ENCODE measurements at regions not wholly inside any gene's neighbourhood (a gene's known extent, or its start where the extent isn't known, plus 50 kb on each side); places are given as distances from the start of the nearest gene placed in this dataset.

GRCh38 chr4:59936566-59936965 is 1263.6 kb upstream of the ADGRL3 start:
- DNase-seq = no peak

GRCh38 chr4:59938166-59938565 is 1262.0 kb upstream of the ADGRL3 start:
- DNase-seq = no peak

GRCh38 chr4:59945277-59945676 is 1254.8 kb upstream of the ADGRL3 start:
- DNase-seq = no peak

- no peak for DNase-seq
These were observed 1254.4 kb upstream of the ADGRL3 start for GRCh38 chr4:59945716-59946115.

- no peak for DNase-seq
These were observed 1243.8 kb upstream of the ADGRL3 start for GRCh38 chr4:59956366-59956765.

GRCh38 chr4:59960143-59960542 is 1240.0 kb upstream of the ADGRL3 start:
- no peak for DNase-seq

- no peak for DNase-seq
These were observed 1233.4 kb upstream of the ADGRL3 start for GRCh38 chr4:59966758-59967157.

- DNase-seq = no peak
These were observed 1231.3 kb upstream of the ADGRL3 start for GRCh38 chr4:59968796-59969195.

GRCh38 chr4:59969909-59970308 is 1230.2 kb upstream of the ADGRL3 start:
- DNase-seq = no peak

- peak; percentile 58 for DNase-seq
These were observed 1228.2 kb upstream of the ADGRL3 start for GRCh38 chr4:59971952-59972351.

GRCh38 chr4:59973492-59973891 is 1226.6 kb upstream of the ADGRL3 start:
- no peak for DNase-seq

- DNase-seq = no peak
These were observed 1221.1 kb upstream of the ADGRL3 start for GRCh38 chr4:59979061-59979460.

GRCh38 chr4:59983852-59984251 is 1216.3 kb upstream of the ADGRL3 start:
- no peak for DNase-seq

- no peak for DNase-seq
These were observed 1212.8 kb upstream of the ADGRL3 start for GRCh38 chr4:59987289-59987688.

GRCh38 chr4:59994118-59994517 is 1206.0 kb upstream of the ADGRL3 start:
- peak; percentile 57 for DNase-seq

GRCh38 chr4:60002603-60003337 is 1197.4 kb upstream of the ADGRL3 start:
- no peak for DNase-seq

- no peak for DNase-seq
These were observed 1186.5 kb upstream of the ADGRL3 start for GRCh38 chr4:60013464-60014184.

GRCh38 chr4:60016971-60017370 is 1183.2 kb upstream of the ADGRL3 start:
- no peak for DNase-seq

GRCh38 chr4:60019180-60019579 is 1180.9 kb upstream of the ADGRL3 start:
- no peak for DNase-seq

- no peak for DNase-seq
These were observed 1180.2 kb upstream of the ADGRL3 start for GRCh38 chr4:60019946-60020345.

GRCh38 chr4:60020389-60020788 is 1179.7 kb upstream of the ADGRL3 start:
- peak; percentile 63 for DNase-seq

- no peak for DNase-seq
These were observed 1166.3 kb upstream of the ADGRL3 start for GRCh38 chr4:60033826-60034225.

GRCh38 chr4:60034361-60034760 is 1165.8 kb upstream of the ADGRL3 start:
- peak; percentile 63 for DNase-seq

- peak; percentile 49 for DNase-seq
These were observed 1160.2 kb upstream of the ADGRL3 start for GRCh38 chr4:60039908-60040307.

- DNase-seq = no peak
These were observed 1157.9 kb upstream of the ADGRL3 start for GRCh38 chr4:60042231-60042652.

Data from islet precursor cell (in vitro differentiated cells).